GM21515 (cell line): ENCODE measurements at regions not wholly inside any gene's neighbourhood (a gene's known extent, or its start where the extent isn't known, plus 50 kb on each side); places are given as distances from the start of the nearest gene placed in this dataset.
"Not testable (repeated sequence)": the region's sequence is repeated elsewhere in the genome, so short reads cannot be mapped to it uniquely, and the experiment has no call there.

Source experiments
- ATAC-seq: cut with Tn5 transposase; IDR thresholded peaks from one replicate; pipeline ENCODE4 v1.9.1; 2021; ENCODE audit not compliant: unreplicated experiment

- ATAC-seq = no peak
These were observed 678.6 kb downstream of the MAFB start for GRCh38 chr20:40010483-40010882.

- ATAC-seq = no peak
These were observed 679.5 kb downstream of the MAFB start for GRCh38 chr20:40009542-40009941.

- ATAC-seq = no peak
These were observed 680.9 kb downstream of the MAFB start for GRCh38 chr20:40008177-40008576.

DNA sequence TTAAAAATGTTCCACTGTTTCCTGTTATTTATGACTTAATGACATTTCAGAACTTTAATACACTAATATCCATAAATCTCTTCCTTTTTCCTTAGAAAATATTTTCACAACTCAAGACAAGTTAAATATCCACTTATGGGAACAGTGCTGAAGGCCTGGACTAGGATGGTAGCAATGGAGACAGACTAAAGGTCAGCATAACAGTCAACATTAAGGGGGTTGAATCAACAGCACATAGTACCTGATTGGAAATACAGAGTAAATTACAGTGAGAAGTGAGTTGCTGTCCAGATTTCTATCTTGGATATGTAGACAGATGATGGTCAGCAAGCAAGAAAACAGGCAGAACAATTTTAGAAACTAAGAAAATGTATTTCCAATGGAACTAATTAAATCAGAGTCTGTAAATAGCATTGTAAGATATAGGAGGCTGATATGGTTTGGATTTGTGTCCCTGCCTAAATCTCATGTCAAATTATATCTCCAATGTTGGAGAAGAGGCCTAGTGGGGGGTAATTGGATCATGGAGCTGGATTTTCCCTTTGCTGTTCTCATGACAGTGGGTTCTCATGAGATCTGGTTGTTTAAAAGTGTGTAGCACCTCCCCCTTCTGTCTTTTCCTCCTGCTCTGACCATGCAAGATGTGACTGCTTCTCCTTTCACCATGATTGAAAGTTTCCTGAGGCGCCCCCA, 682.7 kb downstream of the MAFB start:
- ATAC-seq = no peak

- not testable (repeated sequence) for ATAC-seq
These were observed 684.9 kb downstream of the MAFB start for GRCh38 chr20:40004092-40004491.

GRCh38 chr20:39993742-39994141, 695.3 kb downstream of the MAFB start:
- ATAC-seq = no peak

GRCh38 chr20:39990692-39991091, 698.3 kb downstream of the MAFB start:
- ATAC-seq = no peak

DNA sequence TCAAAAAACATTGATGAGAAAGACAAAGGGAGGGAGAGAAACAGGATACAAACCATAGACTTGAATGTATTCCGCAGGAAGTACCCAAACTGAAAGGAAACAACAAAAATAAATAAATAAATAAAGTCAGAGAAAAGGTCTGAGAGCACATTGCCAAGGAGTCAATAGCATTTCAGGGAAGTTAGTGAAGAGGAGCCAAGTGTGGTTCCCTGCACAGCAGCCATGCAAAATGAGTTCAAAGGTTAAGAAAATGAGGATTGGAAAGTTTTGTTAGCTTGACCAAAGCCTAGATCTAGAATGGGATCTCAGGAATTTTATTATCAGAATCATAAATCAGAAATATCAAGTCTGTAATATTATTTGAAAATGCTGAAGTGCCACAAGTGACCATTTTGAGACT, 700.0 kb downstream of the MAFB start:
- ATAC-seq = no peak

DNA sequence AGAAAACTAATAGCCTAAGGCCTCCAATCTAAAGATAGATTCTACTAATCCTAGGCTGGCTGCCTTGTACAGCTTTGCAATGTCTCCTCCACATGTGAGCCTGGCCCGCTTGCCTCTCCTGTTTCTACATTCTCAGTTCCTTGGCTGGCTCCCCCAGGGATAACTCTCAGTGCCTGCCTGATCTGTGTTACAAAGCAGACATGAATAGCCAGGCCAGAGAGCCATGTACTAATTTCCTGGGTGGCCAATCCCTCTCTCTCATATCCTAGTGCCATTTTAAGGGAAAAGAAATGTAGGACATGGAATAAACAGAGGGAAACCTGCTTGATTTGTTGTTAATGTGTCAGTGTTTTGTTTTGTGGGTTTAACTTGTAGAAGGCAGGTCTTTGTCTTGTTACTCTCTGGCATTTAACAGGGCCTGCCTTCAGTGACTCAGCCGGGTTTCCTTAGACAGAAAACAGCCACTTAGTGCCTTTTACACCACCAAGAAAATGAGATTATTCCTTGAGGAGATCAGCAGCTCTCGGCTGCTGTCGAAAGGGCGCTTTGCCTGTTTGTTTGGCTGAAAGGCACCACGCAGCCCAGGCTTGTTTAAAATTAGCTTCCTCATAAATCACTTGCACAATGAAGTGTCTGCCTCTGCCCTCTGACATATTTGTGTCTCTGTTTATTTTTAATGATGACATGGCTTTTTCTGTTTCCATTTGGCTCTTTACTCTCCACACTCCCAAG, 702.7 kb downstream of the MAFB start:
- ATAC-seq = no peak

- ATAC-seq = no peak
These were observed 703.7 kb downstream of the MAFB start for GRCh38 chr20:39985271-39985827.

- ATAC-seq = no peak
These were observed 705.4 kb downstream of the MAFB start for GRCh38 chr20:39983655-39984054.

- no peak for ATAC-seq
These were observed 705.9 kb downstream of the MAFB start for GRCh38 chr20:39983183-39983582.

DNA sequence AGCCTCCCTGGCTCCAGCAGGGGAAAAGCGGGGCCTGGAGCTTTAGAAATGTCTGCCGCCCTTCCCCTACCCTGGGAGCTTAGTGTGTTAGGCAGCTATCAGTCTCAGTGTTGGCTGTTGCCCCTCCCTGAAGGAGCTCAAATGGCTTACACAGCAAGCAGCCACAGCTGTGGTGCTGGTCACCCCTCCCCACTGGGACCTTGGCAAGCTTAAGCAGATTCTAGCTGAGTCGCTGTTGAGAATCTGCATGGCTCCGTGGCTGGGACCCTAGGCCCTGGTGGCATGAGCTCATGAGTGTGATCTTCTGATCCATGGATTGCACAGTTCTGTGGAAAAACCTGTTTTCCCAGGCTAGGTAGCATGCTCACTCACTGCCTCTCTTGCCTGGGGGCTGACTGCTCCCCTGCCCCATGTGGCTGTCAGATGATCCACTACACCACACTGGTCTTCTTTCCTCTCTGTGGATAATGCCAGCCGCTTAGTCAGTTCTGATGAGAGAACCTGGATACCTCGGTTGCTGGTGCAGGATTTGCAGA, 714.0 kb downstream of the MAFB start:
- ATAC-seq = no peak

DNA sequence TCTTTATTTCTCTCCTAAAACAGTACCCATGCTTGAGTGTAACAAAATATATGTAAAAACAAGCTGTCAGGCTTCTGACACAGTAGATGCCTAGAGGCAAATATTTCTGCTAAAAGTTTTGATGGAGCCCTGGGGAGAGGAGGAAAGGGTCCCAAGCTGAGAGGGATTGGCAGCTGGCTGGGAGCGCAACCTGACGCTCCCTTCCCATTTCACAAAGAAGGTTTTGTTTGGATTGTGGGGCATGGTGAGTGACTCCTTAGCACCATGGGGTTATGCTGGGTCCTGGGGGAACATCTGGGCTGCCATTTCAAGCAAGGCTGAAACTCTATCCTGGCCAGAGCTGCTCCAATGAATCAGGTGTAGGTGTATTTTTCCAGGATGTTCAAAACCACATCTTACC, 720.5 kb downstream of the MAFB start:
- ATAC-seq = no peak

DNA sequence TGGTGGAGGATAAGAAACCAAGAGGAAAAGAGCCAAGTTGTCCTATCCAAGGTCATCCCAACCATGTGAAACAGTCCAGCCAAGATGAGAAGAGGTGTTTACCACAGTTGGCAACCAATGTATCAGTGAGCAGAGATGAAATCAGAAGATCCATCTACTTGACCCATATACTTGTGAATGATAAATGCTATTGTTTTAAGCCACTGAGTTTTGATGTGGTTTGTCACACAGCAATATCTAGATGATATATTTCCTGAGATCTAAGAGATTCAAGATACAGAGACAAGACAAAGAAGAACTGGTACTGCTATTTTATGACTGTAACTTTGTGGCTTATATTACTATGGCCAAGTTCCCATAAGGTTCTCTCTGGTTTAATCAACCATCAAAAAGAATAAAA, 721.2 kb downstream of the MAFB start:
- no peak for ATAC-seq

GRCh38 chr20:39961637-39962244, 727.3 kb downstream of the MAFB start:
- no peak for ATAC-seq

DNA sequence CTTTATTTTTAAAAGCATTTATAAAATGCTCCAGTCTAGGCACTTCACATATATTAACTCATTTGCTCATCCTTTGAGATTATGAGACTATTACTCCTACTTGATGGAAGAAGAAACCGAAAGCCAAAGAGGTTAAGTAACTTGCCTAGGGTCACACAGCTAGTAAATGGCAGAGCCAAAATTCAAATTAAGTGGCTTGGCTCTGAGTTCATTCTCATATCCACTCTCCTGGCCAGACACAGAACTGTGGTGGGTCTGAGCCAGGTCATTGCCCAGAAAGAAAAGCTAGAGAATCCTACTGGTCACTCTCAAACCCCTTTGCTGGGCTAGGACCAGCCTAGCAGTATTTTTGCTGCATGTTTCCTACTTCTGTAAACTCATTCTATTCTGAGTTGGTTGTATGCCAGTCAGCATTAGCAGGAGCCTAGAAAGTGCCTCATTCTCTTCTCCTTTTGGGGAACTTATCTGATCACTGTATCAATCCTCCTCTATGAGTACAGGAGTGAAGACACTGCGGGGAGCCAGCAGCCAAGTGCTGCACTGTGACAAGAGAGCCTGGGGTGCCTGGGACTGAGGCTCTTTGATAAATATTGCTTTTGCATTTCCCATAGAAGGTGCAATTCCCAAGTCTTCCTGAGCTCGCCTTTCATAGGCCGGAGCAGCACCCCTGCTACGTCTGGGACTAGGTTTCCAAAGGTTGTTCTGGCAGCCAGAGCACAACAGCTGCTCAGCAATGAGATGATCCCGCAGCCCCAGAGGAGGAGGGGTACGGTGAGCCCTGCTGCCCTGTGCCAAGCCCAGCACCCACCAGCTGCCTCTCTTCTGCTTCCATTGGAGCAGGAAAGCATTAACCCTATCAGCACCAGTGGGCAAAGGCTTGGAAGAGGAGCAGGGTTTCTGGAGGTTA, 728.3 kb downstream of the MAFB start:
- ATAC-seq = no peak

GRCh38 chr20:39957911-39958310, 731.1 kb downstream of the MAFB start:
- ATAC-seq = not testable (repeated sequence)

DNA sequence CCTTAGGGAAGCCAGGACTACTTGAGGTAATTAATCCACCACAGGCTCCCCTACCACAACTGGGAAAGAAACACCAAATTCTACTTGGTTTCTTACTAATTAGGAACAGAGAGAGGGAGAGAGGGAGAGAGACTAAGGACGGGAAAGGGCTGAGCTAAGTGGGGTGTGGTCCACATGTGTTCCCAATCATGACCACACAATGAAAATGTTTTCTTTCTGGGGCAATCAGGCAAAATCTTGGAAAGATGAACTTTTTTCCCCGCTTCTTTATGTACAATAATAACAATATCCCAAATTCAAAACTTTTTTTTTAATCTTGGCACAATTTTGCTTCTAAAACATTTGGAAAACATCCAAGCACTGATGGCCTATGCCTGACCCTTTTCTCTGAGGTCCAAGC, 734.4 kb downstream of the MAFB start:
- ATAC-seq = no peak

DNA sequence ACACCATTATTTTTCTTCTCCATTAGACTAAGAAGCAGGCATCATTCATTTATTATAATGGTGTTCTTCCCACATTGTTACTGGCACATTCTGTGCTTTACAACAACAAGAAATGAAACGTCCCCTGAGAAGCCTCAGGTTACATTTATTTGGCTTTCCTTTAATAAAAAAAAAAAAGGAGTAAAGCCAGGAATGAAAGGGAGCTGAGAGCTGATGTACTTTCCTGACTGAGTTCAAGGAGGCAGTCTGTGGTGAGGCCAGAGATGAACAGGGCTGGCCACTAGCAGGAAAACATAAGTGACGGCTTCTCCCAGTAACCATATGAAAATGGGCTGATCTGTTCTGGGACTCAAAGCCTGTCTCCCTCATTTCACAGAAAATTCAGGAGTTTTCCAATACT, 742.1 kb downstream of the MAFB start:
- no peak for ATAC-seq
